ENCODE measurements at regions not wholly inside any gene's neighbourhood (a gene's known extent, or its start where the extent isn't known, plus 50 kb on each side); places are given as distances from the start of the nearest gene placed in this dataset.

GRCh38 chr10:35950701-35951100, 308.6 kb upstream of the FZD8 start:
- no peak overlapping the region for H3K4me3 ChIP-seq
- H3K27ac ChIP-seq, result no peak overlapping the region
- no peaks in the 10 kb centered on the region for H3K9me3 ChIP-seq
- ATAC-seq (no peak), DNase-seq (no peak)
- H3K4me1 ChIP-seq, result no peaks in the 10 kb centered on the region
- H3K27me3 ChIP-seq, result no peaks in the 10 kb centered on the region
- intact Hi-C loops (cut with DNase I), result no loop called here
- no peaks in the 10 kb centered on the region for H3K36me3 ChIP-seq
- TF ChIP-seq, protein P1, sequence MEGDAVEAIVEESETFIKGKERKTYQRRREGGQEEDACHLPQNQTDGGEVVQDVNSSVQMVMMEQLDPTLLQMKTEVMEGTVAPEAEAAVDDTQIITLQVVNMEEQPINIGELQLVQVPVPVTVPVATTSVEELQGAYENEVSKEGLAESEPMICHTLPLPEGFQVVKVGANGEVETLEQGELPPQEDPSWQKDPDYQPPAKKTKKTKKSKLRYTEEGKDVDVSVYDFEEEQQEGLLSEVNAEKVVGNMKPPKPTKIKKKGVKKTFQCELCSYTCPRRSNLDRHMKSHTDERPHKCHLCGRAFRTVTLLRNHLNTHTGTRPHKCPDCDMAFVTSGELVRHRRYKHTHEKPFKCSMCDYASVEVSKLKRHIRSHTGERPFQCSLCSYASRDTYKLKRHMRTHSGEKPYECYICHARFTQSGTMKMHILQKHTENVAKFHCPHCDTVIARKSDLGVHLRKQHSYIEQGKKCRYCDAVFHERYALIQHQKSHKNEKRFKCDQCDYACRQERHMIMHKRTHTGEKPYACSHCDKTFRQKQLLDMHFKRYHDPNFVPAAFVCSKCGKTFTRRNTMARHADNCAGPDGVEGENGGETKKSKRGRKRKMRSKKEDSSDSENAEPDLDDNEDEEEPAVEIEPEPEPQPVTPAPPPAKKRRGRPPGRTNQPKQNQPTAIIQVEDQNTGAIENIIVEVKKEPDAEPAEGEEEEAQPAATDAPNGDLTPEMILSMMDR (IDR thresholded peaks at IDR 0.05), result no peak

DNA sequence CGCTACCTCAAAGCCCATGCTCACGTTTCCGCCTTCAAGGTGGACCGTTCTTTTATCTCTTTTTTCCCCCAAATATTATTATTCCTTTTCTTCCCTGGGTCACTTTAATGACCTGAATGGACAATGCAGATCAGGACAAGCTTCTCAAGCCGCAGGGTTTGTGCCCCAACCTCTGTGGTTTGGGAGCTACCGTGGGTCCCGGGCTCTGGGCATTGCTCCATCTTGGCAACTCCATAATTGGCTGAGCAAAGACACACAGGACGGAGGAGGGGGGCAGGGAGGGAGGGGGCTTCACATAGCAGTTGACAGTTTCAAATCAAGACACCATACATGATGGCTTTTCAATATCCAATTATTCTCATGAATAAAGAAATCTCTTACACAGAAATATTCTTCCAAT, 308.1 kb upstream of the FZD8 start:
- intact Hi-C loops (cut with DNase I), result no loop called here
- no peak for DNase-seq
- Histone ChIP-seq H3K27ac (no peak overlapping the region), H3K4me1 (no peaks in the 10 kb centered on the region), H3K4me3 (no peak overlapping the region), H3K36me3 (no peaks in the 10 kb centered on the region), H3K9me3 (no peaks in the 10 kb centered on the region), H3K27me3 (no peaks in the 10 kb centered on the region)
- TF ChIP-seq, protein P1 (IDR thresholded peaks at IDR 0.05), result no peak
- no peak for ATAC-seq

DNA sequence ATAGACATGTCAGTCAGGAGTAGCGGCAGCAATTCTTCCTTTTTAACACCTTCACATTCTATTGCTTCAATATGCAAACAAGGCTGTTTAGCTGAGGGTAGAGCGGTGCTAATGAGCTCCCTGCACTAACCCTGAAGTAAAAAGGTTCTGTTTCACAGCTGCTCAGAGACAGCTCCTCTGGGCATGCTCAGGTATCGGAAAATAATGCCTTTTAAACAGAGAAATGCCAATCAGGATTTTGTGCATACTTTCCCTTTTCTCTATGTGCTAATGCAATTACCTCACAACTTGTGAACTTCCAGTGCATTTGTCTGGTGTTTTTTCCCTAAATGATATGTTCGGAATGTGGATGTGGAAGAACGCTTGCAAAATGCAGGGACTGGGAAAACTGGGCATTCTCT, 307.7 kb upstream of the FZD8 start:
- ATAC-seq (no peak), DNase-seq (no peak)
- Histone ChIP-seq H3K4me3 (no peak overlapping the region), H3K27ac (no peak overlapping the region), H3K36me3 (no peaks in the 10 kb centered on the region), H3K9me3 (no peaks in the 10 kb centered on the region), H3K4me1 (no peaks in the 10 kb centered on the region), H3K27me3 (no peaks in the 10 kb centered on the region)
- TF ChIP-seq, protein P1 (IDR thresholded peaks at IDR 0.05), result no peak
- intact Hi-C loops (cut with DNase I), result no loop called here

- H3K27ac ChIP-seq, result no peak overlapping the region
- H3K4me1 ChIP-seq, result no peaks in the 10 kb centered on the region
- H3K9me3 ChIP-seq, result peaks cover 0 to 6% of the 10 kb centered on the region in 2 donors
- TF ChIP-seq, protein P1 (IDR thresholded peaks at IDR 0.05), result no peak
- ATAC-seq, result no peak
- intact Hi-C loops (cut with DNase I), result no loop called here
- no peak for DNase-seq
- no peaks in the 10 kb centered on the region for H3K36me3 ChIP-seq
- no peak overlapping the region for H3K4me3 ChIP-seq
- no peaks in the 10 kb centered on the region for H3K27me3 ChIP-seq
Measured at GRCh38 chr10:35946556-35946955, 304.5 kb upstream of the FZD8 start.

DNA sequence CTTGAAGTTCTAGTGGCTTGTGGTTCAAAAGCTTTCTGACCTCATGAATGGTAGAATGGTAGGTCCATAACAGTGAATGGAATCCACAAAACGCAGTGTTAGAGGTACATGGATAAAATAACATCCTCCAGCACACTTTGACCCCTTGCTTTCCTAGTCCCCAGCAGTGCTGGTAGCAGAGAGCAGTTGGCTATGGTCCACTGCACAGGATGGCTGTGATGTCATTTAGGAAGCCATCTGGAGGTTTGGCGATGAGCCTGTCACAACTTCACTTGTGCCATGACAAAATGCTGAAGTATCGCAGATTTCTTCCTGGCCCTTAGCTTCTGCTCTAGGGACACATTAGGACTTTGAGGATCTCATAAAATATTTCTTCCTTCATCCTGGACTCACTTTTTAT, 300.0 kb upstream of the FZD8 start:
- H3K9me3 ChIP-seq, result peaks cover 0 to 9% of the 10 kb centered on the region in 2 donors
- no peak for ATAC-seq
- intact Hi-C loops (cut with DNase I), result no loop called here
- H3K27me3 ChIP-seq, result no peaks in the 10 kb centered on the region
- no peak overlapping the region for H3K4me3 ChIP-seq
- TF ChIP-seq, protein P1 (IDR thresholded peaks at IDR 0.05), result no peak
- H3K27ac ChIP-seq, result no peak overlapping the region
- DNase-seq, result no peak
- H3K36me3 ChIP-seq, result no peaks in the 10 kb centered on the region
- H3K4me1 ChIP-seq, result no peaks in the 10 kb centered on the region

Measured in left lung (tissue), 4 donors.